GM19455 (cell line): ENCODE measurements at regions not wholly inside any gene's neighbourhood (a gene's known extent, or its start where the extent isn't known, plus 50 kb on each side); places are given as distances from the start of the nearest gene placed in this dataset.

Experiments used
- ATAC-seq: cut with Tn5 transposase; IDR thresholded peaks from one replicate; pipeline ENCODE4 v1.9.1; 2021; ENCODE audit not compliant: unreplicated experiment

GRCh38 chr17:72590382-72590781 is 469.6 kb downstream of the SOX9 start:
- ATAC-seq: no peak

GRCh38 chr17:72590882-72591281 is 470.1 kb downstream of the SOX9 start:
- no peak for ATAC-seq

GRCh38 chr17:72591289-72592241 is 470.7 kb downstream of the SOX9 start:
- ATAC-seq: no peak

- ATAC-seq: no peak
Measured at GRCh38 chr17:72592242-72592966, 471.6 kb downstream of the SOX9 start.

- ATAC-seq: no peak
Measured at GRCh38 chr17:72592967-72593325, 472.1 kb downstream of the SOX9 start.

- ATAC-seq: no peak
Measured at GRCh38 chr17:72594248-72594647, 473.4 kb downstream of the SOX9 start.
